B cell (primary cell): ENCODE measurements at regions not wholly inside any gene's neighbourhood (a gene's known extent, or its start where the extent isn't known, plus 50 kb on each side); places are given as distances from the start of the nearest gene placed in this dataset.

Experiments
- ATAC-seq: fragments of 200-7000 bp; cut with Tn5 transposase; one replicate; pipeline ENCODE4 v1.10.0; 2021; ENCODE audit warnings: low read depth, mild to moderate bottlenecking, moderate number of reproducible peaks, moderate library complexity
- CTCF ChIA-PET: fragments of 350-600 bp; sonication (Branson Sonifier 250); formaldehyde crosslinking; loops from one replicate; lab custom pipeline; 2021; ENCODE audit warnings: antibody characterized with exemption, inconsistent platforms; lab: Charles Lee
- POLR2A ChIA-PET: fragments of 350-600 bp; sonication (Branson Sonifier 250); formaldehyde crosslinking; loops from one replicate; lab custom pipeline; 2021; ENCODE audit warnings: antibody characterized with exemption; lab: Charles Lee
- DNase-seq: peaks from one replicate; pipeline ENCODE4 v3.0.0; 2013
- H2AFZ ChIP-seq: 2 replicates; pipeline ENCODE4 v1.6.1; 2012; ENCODE audit warnings: mild to moderate bottlenecking, low read depth, low read length; ENCODE audit not compliant: insufficient read depth, poor library complexity, severe bottlenecking
- H3K27ac ChIP-seq, 2 donors: 1 replicate in 1 of 2; 2 replicates in 1 of 2; pipeline ENCODE4 v1.5.1; 2012 to 2013; ENCODE audit warnings: low read length in 2 of 2, mild to moderate bottlenecking in 2 of 2, moderate library complexity in 1 of 2
- H3K27me3 ChIP-seq, 4 experiments: fragments of 200-600 bp in 1 of 4; sonication (generic) in 1 of 4; replicated peaks in 1 of 4; 1 replicate in 2 of 4; 2 replicates in 2 of 4; pipeline versions ENCODE4 v1.6.1 to v1.7.0; 2013 to 2016; ENCODE audit warnings: low read length in 3 of 4, mild to moderate bottlenecking in 2 of 4, mixed read lengths in 1 of 4, moderate library complexity in 1 of 4; ENCODE audit not compliant: insufficient read depth in 4 of 4, control insufficient read depth in 3 of 4; ENCODE audit errors: control extremely low read depth in 1 of 4
- H3K36me3 ChIP-seq, 2 experiments: replicated peaks in 1 of 2; 1 replicate in 1 of 2; 2 replicates in 1 of 2; pipeline versions ENCODE4 v1.6.1 to v1.7.1; 2013; ENCODE audit warnings: low read length in 1 of 2; ENCODE audit not compliant: insufficient read depth in 2 of 2, control insufficient read depth in 1 of 2; ENCODE audit errors: control extremely low read depth in 1 of 2, extremely low read depth in 1 of 2
- H3K4me1 ChIP-seq, 2 donors: fragments of 200-600 bp in 1 of 2; sonication (generic) in 1 of 2; 1 replicate in 1 of 2; 2 replicates in 1 of 2; pipeline versions ENCODE4 v1.5.1 to v1.6.1; 2013 to 2017; ENCODE audit warnings: low read length in 2 of 2; ENCODE audit not compliant: control insufficient read depth in 2 of 2, insufficient read depth in 2 of 2
- H3K4me2 ChIP-seq: replicated peaks from 2 replicates; pipeline ENCODE3; 2012; ENCODE audit warnings: mild to moderate bottlenecking, low read depth, low read length; ENCODE audit not compliant: poor library complexity, severe bottlenecking
- H3K4me3 ChIP-seq, 5 experiments: fragments of 200-600 bp in 1 of 5; sonication (generic) in 1 of 5; 1 replicate in 3 of 5; 2 replicates in 2 of 5; pipeline versions ENCODE4 v1.5.1 to v1.7.0; 2011 to 2016; ENCODE audit warnings: low read length in 4 of 5, mild to moderate bottlenecking in 4 of 5, low read depth in 2 of 5, control low read depth in 1 of 5, moderate library complexity in 1 of 5; ENCODE audit not compliant: insufficient read depth in 1 of 5; ENCODE audit errors: control extremely low read depth in 1 of 5, extremely low read depth in 1 of 5
- H3K79me2 ChIP-seq: fragments of 200-600 bp; sonication (generic); one replicate; pipeline ENCODE4 v1.6.0; 2016; ENCODE audit warnings: low read length; ENCODE audit not compliant: control insufficient read depth, insufficient read depth
- H3K9ac ChIP-seq: fragments of 200-600 bp; sonication (generic); 2 replicates; pipeline ENCODE4 v1.6.1; 2017; ENCODE audit warnings: mild to moderate bottlenecking, low read length, moderate library complexity
- H3K9me3 ChIP-seq, 3 donors: one replicate each; pipeline versions ENCODE4 v1.6.1 to v1.7.1; 2013; ENCODE audit warnings: low read length in 2 of 3; ENCODE audit not compliant: control insufficient read depth in 2 of 3, insufficient read depth in 1 of 3; ENCODE audit errors: control extremely low read depth in 1 of 3
- H4K20me1 ChIP-seq: 2 replicates; pipeline ENCODE4 v1.6.0; 2012; ENCODE audit warnings: mild to moderate bottlenecking, low read length; ENCODE audit not compliant: insufficient read depth, control insufficient read depth, poor library complexity, severe bottlenecking
- H3K27ac Mint-ChIP-seq: one replicate; pipeline ENCODE4 v1.8.0; 2021; ENCODE audit warnings: mixed read lengths
- H3K27me3 Mint-ChIP-seq: one replicate; pipeline ENCODE4 v1.8.0; 2021; ENCODE audit warnings: mixed read lengths
- H3K4me1 Mint-ChIP-seq: one replicate; pipeline ENCODE4 v1.8.0; 2021; ENCODE audit warnings: mixed read lengths
- H3K4me3 Mint-ChIP-seq: one replicate; pipeline ENCODE4 v1.8.0; 2021; ENCODE audit warnings: mixed read lengths
- H3K9me3 Mint-ChIP-seq: one replicate; pipeline ENCODE4 v1.8.0; 2022; ENCODE audit warnings: mixed read lengths; ENCODE audit not compliant: insufficient read depth
- EZH2 ChIP-seq: IDR thresholded peaks from 2 replicates; pipeline ENCODE4 v1.6.1; 2012; ENCODE audit warnings: borderline replicate concordance, low read depth, mild to moderate bottlenecking, moderate library complexity, low read length; ENCODE audit not compliant: insufficient read depth, poor library complexity, severe bottlenecking
- WGBS: methylation state at CpG from one replicate; pipeline ENCODE4 v1.1.5; 2013; ENCODE audit warnings: missing lambda C conversion rate; ENCODE audit not compliant: insufficient coverage; 5-methylcytosine and 5-hydroxymethylcytosine counted together
- intact Hi-C: fragments of 100-400 bp; cut with micrococcal nuclease; formaldehyde crosslinking; loops from one replicate; pipeline ENCODE4 v1.10.0; 2022
- TF ChIP-seq, protein P1 (sequence below): fragments of 200-600 bp; IDR thresholded peaks from one replicate; pipeline ENCODE4 v1.8.0; 2022; ENCODE audit warnings: antibody characterized with exemption, mild to moderate bottlenecking

DNA sequence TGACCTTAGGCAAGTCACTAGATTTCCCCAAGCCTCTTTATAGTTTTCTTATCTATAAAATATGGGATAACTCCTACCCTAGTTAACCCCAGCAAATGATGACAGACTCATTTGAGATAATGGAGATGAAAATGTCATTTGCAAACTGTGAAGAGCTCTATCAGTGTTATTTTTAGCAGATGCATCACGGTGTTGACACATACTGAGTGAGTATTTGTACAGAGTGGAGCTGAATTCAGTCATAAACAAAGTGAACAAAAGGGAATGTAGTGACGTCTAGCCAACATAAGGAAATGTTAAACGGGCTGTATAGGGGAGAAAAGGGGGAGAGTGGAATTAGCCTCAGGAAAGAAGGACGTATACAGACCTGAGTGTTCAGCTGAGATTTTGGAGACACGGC, 75.9 kb downstream of the NMUR2 start:
- no peaks in the 10 kb centered on the region for H3K4me1 ChIP-seq
- no peak overlapping the region for H2AFZ ChIP-seq
- no peaks in the 10 kb centered on the region for H3K27me3 ChIP-seq
- H3K4me3 ChIP-seq: no peak overlapping the region
- no peaks in the 10 kb centered on the region for H3K9me3 ChIP-seq
- WGBS: 75% methylated on average over 5 of the region's 5 CpGs
- H3K36me3 ChIP-seq: no peaks in the 10 kb centered on the region
- DNase-seq: no peak
- ATAC-seq: no peak
- no peak for TF ChIP-seq EZH2
- TF ChIP-seq, protein P1, sequence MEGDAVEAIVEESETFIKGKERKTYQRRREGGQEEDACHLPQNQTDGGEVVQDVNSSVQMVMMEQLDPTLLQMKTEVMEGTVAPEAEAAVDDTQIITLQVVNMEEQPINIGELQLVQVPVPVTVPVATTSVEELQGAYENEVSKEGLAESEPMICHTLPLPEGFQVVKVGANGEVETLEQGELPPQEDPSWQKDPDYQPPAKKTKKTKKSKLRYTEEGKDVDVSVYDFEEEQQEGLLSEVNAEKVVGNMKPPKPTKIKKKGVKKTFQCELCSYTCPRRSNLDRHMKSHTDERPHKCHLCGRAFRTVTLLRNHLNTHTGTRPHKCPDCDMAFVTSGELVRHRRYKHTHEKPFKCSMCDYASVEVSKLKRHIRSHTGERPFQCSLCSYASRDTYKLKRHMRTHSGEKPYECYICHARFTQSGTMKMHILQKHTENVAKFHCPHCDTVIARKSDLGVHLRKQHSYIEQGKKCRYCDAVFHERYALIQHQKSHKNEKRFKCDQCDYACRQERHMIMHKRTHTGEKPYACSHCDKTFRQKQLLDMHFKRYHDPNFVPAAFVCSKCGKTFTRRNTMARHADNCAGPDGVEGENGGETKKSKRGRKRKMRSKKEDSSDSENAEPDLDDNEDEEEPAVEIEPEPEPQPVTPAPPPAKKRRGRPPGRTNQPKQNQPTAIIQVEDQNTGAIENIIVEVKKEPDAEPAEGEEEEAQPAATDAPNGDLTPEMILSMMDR: no peak
- CTCF ChIA-PET: no interaction called here
- H3K79me2 ChIP-seq: no peaks in the 10 kb centered on the region
- no peak overlapping the region for H3K27ac ChIP-seq
- POLR2A ChIA-PET: no interaction called here
- Mint-ChIP-seq H3K9me3 (peaks cover 2% of the 10 kb centered on the region), H3K4me1 (no peaks in the 10 kb centered on the region), H3K27ac (no peak overlapping the region), H3K27me3 (no peaks in the 10 kb centered on the region), H3K4me3 (no peak overlapping the region)
- H3K4me2 ChIP-seq: no peak overlapping the region
- no peak overlapping the region for H3K9ac ChIP-seq
- H4K20me1 ChIP-seq: no peaks in the 10 kb centered on the region
- intact Hi-C loops: no loop called here

DNA sequence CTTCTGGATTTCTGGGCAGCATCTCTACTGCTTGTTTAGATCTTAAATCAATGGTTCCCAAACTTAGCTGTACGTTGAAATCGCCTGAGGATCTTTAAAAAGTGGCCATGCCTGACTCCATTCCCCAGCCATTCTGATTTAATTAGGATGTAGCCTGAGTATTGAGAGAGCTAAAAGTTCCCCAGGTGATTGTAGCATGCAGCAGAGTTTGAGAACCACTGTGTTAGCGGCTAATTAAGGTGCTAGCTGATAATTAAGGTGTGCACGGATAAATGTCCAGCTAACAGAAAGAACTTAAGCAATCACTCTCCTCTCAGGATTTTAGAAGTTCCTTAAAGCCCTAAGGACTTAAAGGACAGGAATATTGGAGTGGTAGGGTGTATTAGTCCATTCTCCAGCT, 89.1 kb downstream of the NMUR2 start:
- peaks cover 3% of the 10 kb centered on the region for H3K27me3 Mint-ChIP-seq
- no peaks in the 10 kb centered on the region for H4K20me1 ChIP-seq
- no peaks in the 10 kb centered on the region for H3K4me1 Mint-ChIP-seq
- no peaks in the 10 kb centered on the region for H3K27me3 ChIP-seq
- H3K4me3 Mint-ChIP-seq: no peak overlapping the region
- H2AFZ ChIP-seq: no peak overlapping the region
- H3K79me2 ChIP-seq: no peaks in the 10 kb centered on the region
- 100% methylated on average over 2 of the region's 4 CpGs for WGBS
- H3K36me3 ChIP-seq: no peaks in the 10 kb centered on the region
- no peaks in the 10 kb centered on the region for H3K9me3 ChIP-seq
- ATAC-seq (no peak), DNase-seq (no peak)
- no peaks in the 10 kb centered on the region for H3K9me3 Mint-ChIP-seq
- no peaks in the 10 kb centered on the region for H3K4me1 ChIP-seq
- H3K27ac ChIP-seq: no peak overlapping the region
- no peak overlapping the region for H3K4me2 ChIP-seq
- H3K9ac ChIP-seq: no peak overlapping the region
- H3K4me3 ChIP-seq: no peak overlapping the region
- H3K27ac Mint-ChIP-seq: no peak overlapping the region
- ChIA-PET CTCF (no interaction called here), POLR2A (no interaction called here)
- intact Hi-C loops: no loop called here
- TF ChIP-seq, protein P1: no peak
- TF ChIP-seq EZH2: no peak
